OCI-LY3 (cell line): ENCODE measurements at regions not wholly inside any gene's neighbourhood (a gene's known extent, or its start where the extent isn't known, plus 50 kb on each side); places are given as distances from the start of the nearest gene placed in this dataset.
"Not testable (repeated sequence)": the region's sequence is repeated elsewhere in the genome, so short reads cannot be mapped to it uniquely, and the experiment has no call there.

Experiments
- H2AFZ ChIP-seq: fragments of 200-600, 300-600 bp; shearing (Covaris generic); 2 replicates; pipeline ENCODE4 v1.6.0; 2014; ENCODE audit warnings: antibody characterized with exemption, low read depth, low read length
- H3K27ac ChIP-seq: fragments of 200-600, 300-600 bp; sonication (generic); 2 replicates; pipeline ENCODE4 v1.5.1; 2014; ENCODE audit warnings: mild to moderate bottlenecking, low read length, moderate library complexity, mixed read lengths
- H3K27me3 ChIP-seq: fragments of 200-600, 300-600 bp; sonication (generic); 2 replicates; pipeline ENCODE4 v1.6.1; 2014; ENCODE audit warnings: low read depth, low read length, mixed read lengths
- H3K36me3 ChIP-seq: fragments of 200-600, 300-600 bp; sonication (generic); replicated peaks from 2 replicates; pipeline ENCODE3; 2014; ENCODE audit warnings: low read depth, low read length, mixed read lengths
- H3K4me1 ChIP-seq: fragments of 300-600, 200-600 bp; sonication (generic); 2 replicates; pipeline ENCODE4 v1.6.1; 2014; ENCODE audit warnings: low read length, mixed read lengths
- H3K4me2 ChIP-seq: fragments of 200-600, 300-600 bp; sonication (generic); 2 replicates; pipeline ENCODE4 v1.6.1; 2014; ENCODE audit warnings: low read length, mixed read lengths
- H3K4me3 ChIP-seq: fragments of 300-600, 200-600 bp; sonication (generic); 2 replicates; pipeline ENCODE4 v1.5.1; 2014; ENCODE audit warnings: antibody characterized with exemption, mild to moderate bottlenecking, low read length, moderate library complexity
- H3K79me2 ChIP-seq: fragments of 300-600, 200-600 bp; shearing (Covaris generic); 2 replicates; pipeline ENCODE4 v1.6.1; 2014; ENCODE audit warnings: mild to moderate bottlenecking, low read length, mixed read lengths
- H3K9ac ChIP-seq: fragments of 300-600, 200-600 bp; shearing (Covaris generic); 2 replicates; pipeline ENCODE4 v1.6.0; 2014; ENCODE audit warnings: mild to moderate bottlenecking, low read length, moderate library complexity
- H3K9me3 ChIP-seq: fragments of 200-600, 300-600 bp; shearing (Covaris generic); 2 replicates; pipeline ENCODE4 v1.6.1; 2014; ENCODE audit warnings: low read length, mixed read lengths; ENCODE audit not compliant: insufficient read depth
- H4K20me1 ChIP-seq: fragments of 200-600, 300-600 bp; sonication (generic); 2 replicates; pipeline ENCODE4 v1.6.1; 2016; ENCODE audit warnings: low read length, mixed read lengths; ENCODE audit not compliant: insufficient read depth
- CTCF ChIP-seq: fragments of 200-600, 300-600 bp; sonication (generic); IDR thresholded peaks from 2 replicates; pipeline ENCODE4 v1.5.1; 2014; ENCODE audit warnings: antibody characterized with exemption, low read length, low read depth
- EZH2phosphoT487 ChIP-seq: fragments of 200-600 bp; shearing (Covaris generic); IDR thresholded peaks from 2 replicates; pipeline ENCODE4 v1.6.1; 2018; ENCODE audit warnings: antibody characterized with exemption, mixed run types, low read depth

DNA sequence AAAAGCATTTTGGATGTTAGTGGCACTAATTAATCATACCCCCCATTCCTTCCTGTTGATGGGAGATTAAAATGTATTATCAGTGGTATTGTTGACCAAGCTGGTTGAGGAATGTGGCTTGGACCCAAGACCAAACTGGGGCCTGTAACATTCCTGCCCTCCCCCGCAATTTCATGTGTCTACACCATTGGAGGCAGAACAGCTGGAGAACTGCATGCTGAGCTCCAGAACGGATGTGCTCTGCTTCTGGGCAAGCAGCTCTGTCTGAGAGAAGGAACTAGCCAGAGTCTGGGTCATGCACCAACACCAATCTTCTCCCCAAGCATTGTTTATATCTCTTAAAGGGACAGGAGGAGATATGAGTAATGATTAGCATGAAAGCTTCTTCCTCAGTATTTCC, 185.5 kb downstream of the CEP135 start:
- TF ChIP-seq CTCF: no peak
- no peak for TF ChIP-seq EZH2phosphoT487
- Histone ChIP-seq H3K79me2 (no peaks in the 10 kb centered on the region), H3K4me2 (no peak overlapping the region)

GRCh38 chr4:56132835-56133234, 184.1 kb downstream of the CEP135 start:
- peaks cover 10% of the 10 kb centered on the region for H3K4me1 ChIP-seq
- no peaks in the 10 kb centered on the region for H3K9me3 ChIP-seq
- no peaks in the 10 kb centered on the region for H3K36me3 ChIP-seq
- H3K4me2 ChIP-seq: no peak overlapping the region
- H3K79me2 ChIP-seq: no peaks in the 10 kb centered on the region
- no peaks in the 10 kb centered on the region for H3K27me3 ChIP-seq
- TF ChIP-seq EZH2phosphoT487 (no peak), CTCF (no peak)
- no peak overlapping the region for H3K9ac ChIP-seq
- no peak overlapping the region for H2AFZ ChIP-seq
- no peak overlapping the region for H3K27ac ChIP-seq
- no peak overlapping the region for H3K4me3 ChIP-seq
- H4K20me1 ChIP-seq: no peaks in the 10 kb centered on the region

More for the DNA sequence above, 185.5 kb downstream of the CEP135 start:
- peaks cover 10% of the 10 kb centered on the region for H3K4me1 ChIP-seq
- H3K4me3 ChIP-seq: no peak overlapping the region
- H3K27ac ChIP-seq: no peak overlapping the region
- H3K36me3 ChIP-seq: no peaks in the 10 kb centered on the region
- no peaks in the 10 kb centered on the region for H3K9me3 ChIP-seq
- no peaks in the 10 kb centered on the region for H4K20me1 ChIP-seq
- no peak overlapping the region for H2AFZ ChIP-seq
- H3K27me3 ChIP-seq: no peaks in the 10 kb centered on the region
- H3K9ac ChIP-seq: no peak overlapping the region

GRCh38 chr4:56132188-56132587, 183.4 kb downstream of the CEP135 start:
- H3K36me3 ChIP-seq, H3K9me3 ChIP-seq, H3K79me2 ChIP-seq, H3K27ac ChIP-seq, H3K4me3 ChIP-seq, H3K27me3 ChIP-seq, H3K4me2 ChIP-seq, H4K20me1 ChIP-seq, H2AFZ ChIP-seq, H3K9ac ChIP-seq: not testable (repeated sequence)
- peaks cover 10% of the 10 kb centered on the region for H3K4me1 ChIP-seq

GRCh38 chr4:56130606-56131155, 181.9 kb downstream of the CEP135 start:
- no peak overlapping the region for H3K27ac ChIP-seq
- H3K4me1 ChIP-seq: peaks cover 10% of the 10 kb centered on the region
- no peaks in the 10 kb centered on the region for H3K27me3 ChIP-seq
- H3K9ac ChIP-seq: no peak overlapping the region
- H3K9me3 ChIP-seq: no peaks in the 10 kb centered on the region
- TF ChIP-seq CTCF: no peak
- TF ChIP-seq EZH2phosphoT487: no peak
- no peak overlapping the region for H2AFZ ChIP-seq
- no peaks in the 10 kb centered on the region for H3K79me2 ChIP-seq
- H4K20me1 ChIP-seq: no peaks in the 10 kb centered on the region
- H3K4me2 ChIP-seq: peak overlapping the region; percentile 42
- no peak overlapping the region for H3K4me3 ChIP-seq
- no peaks in the 10 kb centered on the region for H3K36me3 ChIP-seq
